ENCODE measurements at regions not wholly inside any gene's neighbourhood (a gene's known extent, or its start where the extent isn't known, plus 50 kb on each side); places are given as distances from the start of the nearest gene placed in this dataset.
"Not testable (repeated sequence)": the region's sequence is repeated elsewhere in the genome, so short reads cannot be mapped to it uniquely, and the experiment has no call there.

DNA sequence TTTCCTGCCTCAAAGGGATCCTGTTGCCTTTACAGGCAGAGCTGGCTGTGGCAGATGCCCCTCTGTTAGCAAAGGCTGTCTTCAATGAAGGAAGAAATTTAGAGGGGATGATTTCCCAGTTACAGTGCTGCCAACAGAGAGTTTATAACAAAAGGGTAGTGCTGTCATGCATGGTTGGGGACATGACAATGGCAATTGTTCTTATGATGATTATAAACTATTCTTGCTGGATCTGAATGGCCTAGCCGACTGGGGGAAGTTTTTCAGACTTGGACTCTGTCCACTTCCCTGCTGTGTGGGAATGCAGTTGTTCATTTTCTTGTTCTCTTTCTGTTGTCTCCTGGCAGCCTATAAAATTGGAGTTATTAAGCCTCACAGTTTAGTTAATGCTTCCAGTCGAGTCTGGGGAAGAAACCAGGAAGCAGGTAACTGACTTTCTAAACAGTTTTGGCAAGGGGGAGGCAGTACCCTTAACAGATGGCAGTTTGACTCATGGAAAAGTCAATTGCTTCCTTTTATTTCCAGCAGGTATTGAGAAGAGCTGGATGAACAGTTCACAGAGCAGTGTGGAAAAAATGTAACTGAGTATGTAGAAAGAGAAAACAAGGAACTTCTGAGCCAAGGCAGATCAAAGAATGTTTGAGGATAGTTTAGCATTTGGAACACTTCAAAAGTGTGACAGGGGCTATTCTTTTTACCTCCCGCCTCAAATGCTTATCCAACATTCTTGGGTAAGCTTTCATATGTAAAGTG, 582.6 kb downstream of the RAPGEF2 start:
- ATAC-seq, result no peak
- no peaks in the 10 kb centered on the region for H3K27me3 Mint-ChIP-seq
- H3K4me1 Mint-ChIP-seq, result no peaks in the 10 kb centered on the region
- DNase-seq, result no peak
- no peak overlapping the region for H3K4me3 Mint-ChIP-seq
- H3K9me3 ChIP-seq (ENCODE audit: control insufficient read depth, low read length, poor library complexity, severe bottlenecking), result no peaks in the 10 kb centered on the region
- H3K27ac Mint-ChIP-seq, result no peak overlapping the region
- no peaks in the 10 kb centered on the region for H3K36me3 Mint-ChIP-seq (ENCODE audit: low read depth)

DNA sequence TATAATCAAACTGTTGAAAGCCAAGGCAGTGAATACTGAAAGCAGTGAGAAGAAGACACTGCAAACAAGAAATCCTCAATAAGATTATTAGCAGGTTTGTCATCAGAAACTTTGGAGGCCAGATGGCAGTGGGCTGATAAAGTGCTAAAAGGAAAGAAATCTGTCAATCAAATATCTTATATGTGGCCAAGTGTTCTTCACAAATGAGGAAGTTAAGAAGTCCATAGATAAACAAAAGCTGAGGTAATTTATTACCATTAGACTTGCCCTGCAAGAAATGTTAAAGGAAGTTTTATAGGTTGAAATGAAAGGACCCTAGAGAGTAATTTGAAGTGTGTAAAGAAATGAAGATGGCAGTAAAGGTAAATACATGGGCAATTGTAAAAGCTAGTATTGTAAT, 586.6 kb downstream of the RAPGEF2 start:
- DNase-seq (no peak), ATAC-seq (no peak)
- Mint-ChIP-seq H3K4me3 (no peak overlapping the region), H3K27me3 (no peaks in the 10 kb centered on the region), H3K27ac (no peak overlapping the region), H3K36me3 (ENCODE audit: low read depth) (no peaks in the 10 kb centered on the region), H3K4me1 (no peaks in the 10 kb centered on the region)
- H3K9me3 ChIP-seq (ENCODE audit: control insufficient read depth, low read length, poor library complexity, severe bottlenecking), result peaks cover 2% of the 10 kb centered on the region

DNA sequence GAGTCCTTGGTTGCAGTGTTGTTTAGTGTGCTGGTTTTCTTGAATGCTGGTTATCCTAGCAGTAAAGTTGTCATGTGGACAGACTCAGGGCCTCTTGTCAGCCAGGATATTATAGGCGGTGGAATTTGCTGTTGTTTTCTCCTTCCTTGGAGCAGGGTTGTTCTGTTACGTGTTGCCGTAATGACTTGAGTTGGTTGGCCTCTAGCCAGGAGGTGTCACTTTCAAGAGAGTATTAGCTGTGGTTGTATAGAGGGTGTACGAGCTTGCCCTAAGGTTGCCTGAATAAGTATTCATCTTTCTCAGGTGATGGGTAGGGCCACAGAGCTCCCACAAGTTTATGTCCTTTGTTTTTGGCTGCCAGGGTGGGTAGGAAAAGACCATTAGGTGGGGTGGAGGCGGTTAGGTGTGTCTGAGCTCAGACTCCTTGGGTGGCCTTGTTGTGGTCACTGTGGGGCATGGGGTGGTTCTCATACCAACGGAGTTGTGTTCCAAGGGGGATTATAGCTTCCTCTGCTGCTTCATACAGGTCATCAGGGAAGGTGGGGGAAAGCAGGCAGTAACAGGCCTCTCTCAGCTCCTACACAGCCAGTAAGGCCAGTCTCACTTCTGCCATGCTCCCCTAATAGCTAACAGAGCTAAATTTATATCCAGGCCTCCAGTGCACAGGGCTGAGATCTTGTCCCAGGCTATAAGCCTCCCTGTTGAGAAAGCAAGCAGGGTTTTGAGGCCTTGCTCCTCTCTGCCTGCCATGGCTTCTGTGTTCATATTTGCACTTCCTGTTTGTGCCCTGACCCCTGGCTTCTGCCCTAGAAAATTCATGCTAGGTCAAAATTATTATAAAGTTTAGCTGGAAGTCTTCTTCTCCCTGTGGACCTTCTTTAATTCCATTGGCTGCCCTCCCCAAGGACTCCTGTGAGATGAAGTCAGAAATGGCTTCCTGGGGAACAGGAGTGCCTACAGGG, 594.7 kb downstream of the RAPGEF2 start:
- DNase-seq (no peak), ATAC-seq (no peak)
- no peaks in the 10 kb centered on the region for H3K4me1 Mint-ChIP-seq
- no peaks in the 10 kb centered on the region for H3K9me3 ChIP-seq (ENCODE audit: control insufficient read depth, low read length, poor library complexity, severe bottlenecking)
- no peaks in the 10 kb centered on the region for H3K27me3 Mint-ChIP-seq
- no peak overlapping the region for H3K27ac Mint-ChIP-seq
- H3K36me3 Mint-ChIP-seq (ENCODE audit: low read depth), result no peaks in the 10 kb centered on the region
- no peak overlapping the region for H3K4me3 Mint-ChIP-seq

- H3K36me3 Mint-ChIP-seq (ENCODE audit: low read depth), result no peaks in the 10 kb centered on the region
- ATAC-seq, result no peak
Measured at GRCh38 chr4:159698336-159698735, 595.5 kb downstream of the RAPGEF2 start.

GRCh38 chr4:159702200-159702599, 599.3 kb downstream of the RAPGEF2 start:
- DNase-seq (no peak), ATAC-seq (no peak)
- Mint-ChIP-seq H3K27me3 (no peaks in the 10 kb centered on the region), H3K4me1 (no peaks in the 10 kb centered on the region), H3K36me3 (ENCODE audit: low read depth) (no peaks in the 10 kb centered on the region), H3K27ac (no peak overlapping the region), H3K4me3 (no peak overlapping the region)
- no peaks in the 10 kb centered on the region for H3K9me3 ChIP-seq (ENCODE audit: control insufficient read depth, low read length, poor library complexity, severe bottlenecking)

More at GRCh38 chr4:159698336-159698735, 595.5 kb downstream of the RAPGEF2 start:
- DNase-seq, result no peak
- H3K9me3 ChIP-seq (ENCODE audit: control insufficient read depth, low read length, poor library complexity, severe bottlenecking), result no peaks in the 10 kb centered on the region
- Mint-ChIP-seq H3K27me3 (no peaks in the 10 kb centered on the region), H3K4me1 (no peaks in the 10 kb centered on the region), H3K4me3 (no peak overlapping the region), H3K27ac (no peak overlapping the region)

DNA sequence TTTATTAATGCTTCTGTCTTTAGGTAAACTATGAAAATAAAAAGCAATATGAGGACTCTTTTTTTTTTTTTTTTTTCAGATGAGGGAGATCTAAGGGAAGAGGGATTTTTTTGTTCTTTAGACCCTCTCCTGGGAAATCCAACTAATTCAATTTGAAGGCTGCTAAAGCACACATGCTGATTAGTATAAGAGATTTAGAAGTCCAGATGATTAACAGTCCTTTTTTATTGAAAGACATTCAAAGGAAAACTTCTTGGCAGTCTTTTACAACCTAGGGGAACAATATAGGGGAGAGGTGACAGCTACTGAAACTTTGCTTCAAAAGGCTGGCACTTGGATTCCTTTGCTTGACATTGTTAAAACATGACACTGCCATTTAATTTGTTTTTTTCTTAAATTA, 602.5 kb downstream of the RAPGEF2 start:
- Mint-ChIP-seq H3K27ac (no peak overlapping the region), H3K36me3 (ENCODE audit: low read depth) (no peaks in the 10 kb centered on the region), H3K27me3 (no peaks in the 10 kb centered on the region), H3K4me3 (no peak overlapping the region), H3K4me1 (no peaks in the 10 kb centered on the region)
- DNase-seq (no peak), ATAC-seq (no peak)
- no peaks in the 10 kb centered on the region for H3K9me3 ChIP-seq (ENCODE audit: control insufficient read depth, low read length, poor library complexity, severe bottlenecking)

DNA sequence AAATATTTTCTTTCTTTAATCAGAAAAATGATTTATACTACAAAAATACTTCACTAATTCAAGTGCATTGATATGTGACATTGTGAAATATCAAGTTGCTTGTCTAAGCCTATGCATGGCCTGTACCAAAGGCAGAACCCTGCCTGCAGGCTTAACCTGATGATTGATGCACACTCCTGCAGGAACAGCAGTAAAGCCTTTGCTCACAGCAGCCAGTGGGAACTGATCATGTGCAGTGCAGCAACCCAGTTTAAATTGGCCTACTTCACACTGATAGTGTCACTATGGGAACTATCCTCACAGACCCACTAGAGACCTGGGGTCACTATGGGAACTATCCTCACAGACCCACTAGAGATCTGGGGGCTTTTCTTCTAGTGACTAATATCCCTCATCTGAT, 603.8 kb downstream of the RAPGEF2 start:
- no peaks in the 10 kb centered on the region for H3K4me1 Mint-ChIP-seq
- ATAC-seq, result no peak
- no peak overlapping the region for H3K4me3 Mint-ChIP-seq
- no peaks in the 10 kb centered on the region for H3K36me3 Mint-ChIP-seq (ENCODE audit: low read depth)
- H3K27ac Mint-ChIP-seq, result no peak overlapping the region
- no peak for DNase-seq
- no peaks in the 10 kb centered on the region for H3K27me3 Mint-ChIP-seq
- no peaks in the 10 kb centered on the region for H3K9me3 ChIP-seq (ENCODE audit: control insufficient read depth, low read length, poor library complexity, severe bottlenecking)

GRCh38 chr4:159715180-159715579, 612.3 kb downstream of the RAPGEF2 start:
- H3K36me3 Mint-ChIP-seq (ENCODE audit: low read depth); H3K27me3 Mint-ChIP-seq; H3K4me3 Mint-ChIP-seq; ATAC-seq; H3K9me3 ChIP-seq (ENCODE audit: control insufficient read depth, low read length, poor library complexity, severe bottlenecking); H3K4me1 Mint-ChIP-seq; H3K27ac Mint-ChIP-seq; DNase-seq: not testable (repeated sequence)

GRCh38 chr4:159719531-159719930, 616.7 kb downstream of the RAPGEF2 start:
- no peaks in the 10 kb centered on the region for H3K9me3 ChIP-seq (ENCODE audit: control insufficient read depth, low read length, poor library complexity, severe bottlenecking)
- Mint-ChIP-seq H3K4me1 (no peaks in the 10 kb centered on the region), H3K4me3 (no peak overlapping the region), H3K27ac (no peak overlapping the region), H3K36me3 (ENCODE audit: low read depth) (no peaks in the 10 kb centered on the region), H3K27me3 (no peaks in the 10 kb centered on the region)
- no peak for DNase-seq
- ATAC-seq, result no peak

- no peaks in the 10 kb centered on the region for H3K9me3 ChIP-seq (ENCODE audit: control insufficient read depth, low read length, poor library complexity, severe bottlenecking)
- DNase-seq, result no peak
- ATAC-seq, result no peak
- H3K4me1 Mint-ChIP-seq, result no peaks in the 10 kb centered on the region
- H3K27ac Mint-ChIP-seq, result no peak overlapping the region
- no peak overlapping the region for H3K4me3 Mint-ChIP-seq
- H3K36me3 Mint-ChIP-seq (ENCODE audit: low read depth), result no peaks in the 10 kb centered on the region
- no peaks in the 10 kb centered on the region for H3K27me3 Mint-ChIP-seq
Measured at GRCh38 chr4:159722052-159722451, 619.2 kb downstream of the RAPGEF2 start.

GRCh38 chr4:159722918-159723317, 620.0 kb downstream of the RAPGEF2 start:
- H3K36me3 Mint-ChIP-seq (ENCODE audit: low read depth), result no peaks in the 10 kb centered on the region
- no peak overlapping the region for H3K27ac Mint-ChIP-seq
- no peaks in the 10 kb centered on the region for H3K9me3 ChIP-seq (ENCODE audit: control insufficient read depth, low read length, poor library complexity, severe bottlenecking)
- no peak overlapping the region for H3K4me3 Mint-ChIP-seq
- DNase-seq, result no peak
- no peaks in the 10 kb centered on the region for H3K4me1 Mint-ChIP-seq
- no peaks in the 10 kb centered on the region for H3K27me3 Mint-ChIP-seq
- no peak for ATAC-seq

DNA sequence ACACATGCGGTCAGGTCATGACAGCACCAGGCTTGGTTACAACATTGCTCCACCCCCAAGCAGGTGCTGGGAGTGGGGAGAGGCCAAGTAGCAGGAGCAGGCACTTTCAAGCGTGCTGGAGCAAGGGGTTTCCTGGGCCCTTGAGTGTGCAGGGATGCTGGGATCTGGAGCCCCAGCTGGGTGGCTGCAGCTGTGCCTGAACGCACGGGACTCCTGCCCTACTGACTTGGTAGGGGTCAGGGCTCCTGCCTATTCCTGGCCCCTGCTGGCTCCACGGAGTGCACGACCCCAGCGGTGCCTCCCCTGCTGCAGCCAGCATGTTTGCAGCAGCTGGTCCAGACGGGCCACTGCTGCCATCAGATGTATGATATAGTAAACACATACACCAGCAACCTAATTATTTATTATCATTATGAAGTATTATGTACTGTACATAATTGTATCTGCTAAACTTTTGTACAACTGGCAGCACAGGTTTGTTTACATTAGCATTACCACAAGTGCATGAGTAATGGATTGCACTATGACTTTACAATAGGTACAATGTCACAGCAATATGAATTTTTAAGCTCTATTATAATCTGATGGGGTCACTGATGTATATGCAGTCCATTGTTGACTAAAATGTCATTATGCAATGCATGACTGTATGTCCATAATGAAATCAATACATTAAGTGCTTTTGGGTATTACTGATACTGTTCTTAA, 620.6 kb downstream of the RAPGEF2 start:
- Mint-ChIP-seq H3K4me1 (no peaks in the 10 kb centered on the region), H3K27ac (no peak overlapping the region), H3K4me3 (no peak overlapping the region), H3K36me3 (ENCODE audit: low read depth) (no peaks in the 10 kb centered on the region), H3K27me3 (no peaks in the 10 kb centered on the region)
- H3K9me3 ChIP-seq (ENCODE audit: control insufficient read depth, low read length, poor library complexity, severe bottlenecking), result no peaks in the 10 kb centered on the region
- ATAC-seq (no peak), DNase-seq (no peak)

DNA sequence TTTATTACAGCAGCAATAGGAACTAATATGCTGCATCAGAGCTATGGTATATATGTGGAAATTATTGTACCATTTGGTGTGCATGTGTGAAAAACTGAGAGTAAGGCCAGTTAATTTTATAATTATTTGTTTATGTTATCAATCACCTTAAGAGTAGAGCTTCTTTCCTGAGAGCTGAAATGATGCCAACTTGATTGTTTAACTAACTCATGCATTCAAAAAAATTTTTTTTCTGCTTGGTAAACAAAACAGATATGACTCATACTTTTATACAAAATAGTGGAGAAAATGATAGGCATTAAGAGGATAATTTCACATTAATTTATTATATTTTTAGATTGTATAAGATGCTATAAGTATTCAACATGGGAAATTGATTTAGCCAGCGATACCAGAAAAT, 622.7 kb downstream of the RAPGEF2 start:
- H3K4me1 Mint-ChIP-seq, result no peaks in the 10 kb centered on the region
- no peaks in the 10 kb centered on the region for H3K36me3 Mint-ChIP-seq (ENCODE audit: low read depth)
- H3K27me3 Mint-ChIP-seq, result no peaks in the 10 kb centered on the region
- ATAC-seq (no peak), DNase-seq (no peak)
- no peak overlapping the region for H3K27ac Mint-ChIP-seq
- H3K4me3 Mint-ChIP-seq, result no peak overlapping the region
- H3K9me3 ChIP-seq (ENCODE audit: control insufficient read depth, low read length, poor library complexity, severe bottlenecking), result no peaks in the 10 kb centered on the region
